ENCODE measurements at regions not wholly inside any gene's neighbourhood (a gene's known extent, or its start where the extent isn't known, plus 50 kb on each side); places are given as distances from the start of the nearest gene placed in this dataset.

DNA sequence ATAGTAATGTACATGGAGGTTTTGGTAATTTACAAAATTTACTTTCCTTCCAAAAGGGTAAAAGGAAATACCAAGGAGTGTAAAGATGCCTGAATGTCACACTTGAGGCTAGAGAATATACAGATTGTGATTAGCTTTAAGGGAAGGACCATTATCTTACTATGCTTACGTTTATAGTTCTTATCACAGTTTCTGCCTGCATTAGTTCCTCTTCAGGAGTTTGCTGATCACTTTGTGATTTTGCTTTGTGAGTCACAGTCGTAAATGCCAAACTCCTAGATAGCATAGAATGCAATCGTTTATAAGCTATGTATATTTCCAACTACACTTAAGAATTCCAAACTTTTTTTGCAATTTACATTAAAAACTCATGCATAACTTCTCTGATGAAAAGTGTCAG, 1034.6 kb downstream of the DIPK2A start:
- intact Hi-C loops (cut with DNase I) = no loop called here

DNA sequence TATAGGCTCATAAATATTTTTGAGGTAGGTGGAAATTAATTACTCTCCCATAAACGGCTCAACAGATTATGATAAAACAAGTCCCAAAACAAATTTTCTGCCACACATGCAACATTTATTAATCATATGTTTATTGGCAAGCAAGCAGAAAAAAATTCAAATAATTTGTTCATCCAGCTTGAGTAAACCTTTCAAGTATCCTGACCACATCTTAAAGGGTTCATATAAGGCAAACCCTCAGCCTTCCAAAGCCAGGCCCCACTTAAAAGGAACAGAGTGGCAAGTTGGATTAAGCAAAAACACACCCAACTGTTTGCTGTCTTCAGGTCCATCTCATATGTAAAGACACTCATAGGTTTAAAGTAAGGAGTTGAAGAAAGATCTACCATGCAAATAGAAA, 1042.3 kb downstream of the DIPK2A start:
- H3K27me3 ChIP-seq = no peaks in the 10 kb centered on the region
- WGBS, 2 donors = 88 to 90% methylated on average over 1 of the region's 1 CpG
- H3K4me3 ChIP-seq = no peak overlapping the region
- no peaks in the 10 kb centered on the region for H3K4me1 ChIP-seq
- no peak overlapping the region for H3K27ac ChIP-seq
- H3K9me3 ChIP-seq = no peaks in the 10 kb centered on the region
- no peaks in the 10 kb centered on the region for H3K36me3 ChIP-seq
- intact Hi-C loops (cut with DNase I) = no loop called here
- TF ChIP-seq, protein P1, sequence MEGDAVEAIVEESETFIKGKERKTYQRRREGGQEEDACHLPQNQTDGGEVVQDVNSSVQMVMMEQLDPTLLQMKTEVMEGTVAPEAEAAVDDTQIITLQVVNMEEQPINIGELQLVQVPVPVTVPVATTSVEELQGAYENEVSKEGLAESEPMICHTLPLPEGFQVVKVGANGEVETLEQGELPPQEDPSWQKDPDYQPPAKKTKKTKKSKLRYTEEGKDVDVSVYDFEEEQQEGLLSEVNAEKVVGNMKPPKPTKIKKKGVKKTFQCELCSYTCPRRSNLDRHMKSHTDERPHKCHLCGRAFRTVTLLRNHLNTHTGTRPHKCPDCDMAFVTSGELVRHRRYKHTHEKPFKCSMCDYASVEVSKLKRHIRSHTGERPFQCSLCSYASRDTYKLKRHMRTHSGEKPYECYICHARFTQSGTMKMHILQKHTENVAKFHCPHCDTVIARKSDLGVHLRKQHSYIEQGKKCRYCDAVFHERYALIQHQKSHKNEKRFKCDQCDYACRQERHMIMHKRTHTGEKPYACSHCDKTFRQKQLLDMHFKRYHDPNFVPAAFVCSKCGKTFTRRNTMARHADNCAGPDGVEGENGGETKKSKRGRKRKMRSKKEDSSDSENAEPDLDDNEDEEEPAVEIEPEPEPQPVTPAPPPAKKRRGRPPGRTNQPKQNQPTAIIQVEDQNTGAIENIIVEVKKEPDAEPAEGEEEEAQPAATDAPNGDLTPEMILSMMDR (IDR thresholded peaks at IDR 0.05) = no peak
- TF ChIP-seq EP300 (IDR thresholded peaks at IDR 0.05) (no peak), POLR2AphosphoS5 (IDR thresholded peaks at IDR 0.05) (no peak), POLR2A (IDR thresholded peaks at IDR 0.05) (no peak)
- no peak for DNase-seq

More for the DNA sequence above, 1034.6 kb downstream of the DIPK2A start:
- Histone ChIP-seq H3K27me3 (no peaks in the 10 kb centered on the region), H3K36me3 (no peaks in the 10 kb centered on the region), H3K4me1 (no peaks in the 10 kb centered on the region), H3K4me3 (no peak overlapping the region), H3K27ac (no peak overlapping the region), H3K9me3 (peaks cover 0 to 4% (median 0%) of the 10 kb centered on the region in 4 donors)
- TF ChIP-seq POLR2AphosphoS5 (IDR thresholded peaks at IDR 0.05) (no peak), POLR2A (IDR thresholded peaks at IDR 0.05) (no peak), EP300 (IDR thresholded peaks at IDR 0.05) (no peak)
- TF ChIP-seq, protein P1 (IDR thresholded peaks at IDR 0.05) = no peak
- no peak for DNase-seq
- 25 to 55% methylated on average over 3 of the region's 3 CpGs for WGBS, 2 donors

DNA sequence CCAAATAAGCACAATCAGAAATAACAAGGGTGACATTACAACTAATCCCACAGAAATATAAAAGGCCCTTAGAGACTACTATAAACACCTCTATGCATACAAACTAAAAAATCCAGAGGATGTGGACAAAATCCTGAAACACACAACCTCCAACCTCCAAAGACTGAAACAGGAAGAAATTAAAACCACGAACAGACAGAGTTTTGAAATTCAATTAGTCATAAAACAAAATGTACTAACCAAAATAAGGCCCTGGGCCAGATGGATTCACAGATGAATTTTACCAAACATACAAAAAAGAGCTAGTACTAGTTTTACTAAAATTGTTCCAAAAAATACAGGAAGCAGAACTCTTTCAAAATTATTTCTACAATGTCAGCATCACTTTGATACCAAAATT, 1043.6 kb downstream of the DIPK2A start:
- WGBS, 2 donors = 22 to 52% methylated on average over 1 of the region's 1 CpG
- no peak for DNase-seq
- Histone ChIP-seq H3K4me3 (no peak overlapping the region), H3K36me3 (no peaks in the 10 kb centered on the region), H3K4me1 (no peaks in the 10 kb centered on the region), H3K9me3 (no peaks in the 10 kb centered on the region), H3K27me3 (no peaks in the 10 kb centered on the region), H3K27ac (no peak overlapping the region)
- intact Hi-C loops (cut with DNase I) = no loop called here
- TF ChIP-seq EP300 (IDR thresholded peaks at IDR 0.05) (no peak), POLR2A (IDR thresholded peaks at IDR 0.05) (no peak), POLR2AphosphoS5 (IDR thresholded peaks at IDR 0.05) (no peak)
- TF ChIP-seq, protein P1 (IDR thresholded peaks at IDR 0.05) = no peak

DNA sequence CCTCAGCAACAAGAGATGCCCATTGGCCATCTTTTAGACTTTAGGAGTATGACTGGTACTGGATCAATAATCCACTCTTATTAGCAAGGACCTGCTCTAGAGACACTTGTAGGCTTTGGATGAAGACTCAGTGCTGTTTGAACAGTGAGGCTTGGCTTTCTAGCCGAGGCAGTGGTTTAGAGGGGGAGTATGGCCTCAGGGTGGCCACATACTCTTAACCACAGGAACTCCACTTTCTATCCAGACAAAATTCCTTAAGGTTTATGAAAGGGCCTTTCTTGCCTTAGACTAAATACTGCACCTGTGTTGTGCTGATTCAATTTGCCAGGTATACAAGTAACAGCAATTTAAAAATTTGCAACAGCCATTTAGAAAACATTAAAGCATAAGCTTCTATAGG, 1046.3 kb downstream of the DIPK2A start:
- Histone ChIP-seq H3K36me3 (no peaks in the 10 kb centered on the region), H3K27me3 (no peaks in the 10 kb centered on the region), H3K4me3 (no peak overlapping the region), H3K9me3 (no peaks in the 10 kb centered on the region), H3K4me1 (no peaks in the 10 kb centered on the region), H3K27ac (no peak overlapping the region)
- DNase-seq = no peak
- intact Hi-C loops (cut with DNase I) = no loop called here
- WGBS, 2 donors = 43 to 65% methylated on average over 1 of the region's 1 CpG
- no peak for TF ChIP-seq POLR2AphosphoS5 (IDR thresholded peaks at IDR 0.05)
- TF ChIP-seq EP300 (IDR thresholded peaks at IDR 0.05) = no peak
- TF ChIP-seq POLR2A (IDR thresholded peaks at IDR 0.05) = no peak
- TF ChIP-seq, protein P1 (IDR thresholded peaks at IDR 0.05) = no peak

DNA sequence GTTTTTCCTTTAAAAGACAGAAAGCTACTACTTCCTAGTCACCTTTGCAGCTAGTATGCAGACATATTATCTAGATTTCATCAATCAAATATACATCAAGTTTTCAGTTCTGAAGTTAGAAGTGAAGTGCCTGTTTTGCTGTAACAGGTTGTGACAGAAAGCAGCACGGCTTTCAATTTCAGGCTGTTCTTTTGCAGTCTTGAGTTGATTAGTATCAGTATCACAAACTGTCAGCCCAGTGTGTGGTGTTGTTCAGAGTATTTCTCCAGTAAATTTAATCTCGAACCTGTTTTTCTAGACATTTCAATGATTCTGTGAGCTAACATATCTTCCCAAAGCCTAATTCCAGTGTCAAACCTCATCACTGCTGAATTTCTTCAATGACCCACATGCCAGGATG, 1050.8 kb downstream of the DIPK2A start:
- no peak for DNase-seq
- Histone ChIP-seq H3K4me1 (no peaks in the 10 kb centered on the region), H3K27ac (no peak overlapping the region), H3K36me3 (no peaks in the 10 kb centered on the region), H3K9me3 (no peaks in the 10 kb centered on the region), H3K4me3 (no peak overlapping the region), H3K27me3 (no peaks in the 10 kb centered on the region)
- 81 to 92% methylated on average over 2 of the region's 2 CpGs for WGBS, 2 donors
- TF ChIP-seq POLR2A (IDR thresholded peaks at IDR 0.05) = no peak
- TF ChIP-seq EP300 (IDR thresholded peaks at IDR 0.05) = no peak
- no peak for TF ChIP-seq POLR2AphosphoS5 (IDR thresholded peaks at IDR 0.05)
- TF ChIP-seq, protein P1 (IDR thresholded peaks at IDR 0.05) = no peak
- intact Hi-C loops (cut with DNase I) = no loop called here

All from sigmoid colon (tissue), 6 donors.